SK-N-SH (cell line): ENCODE measurements at regions not wholly inside any gene's neighbourhood (a gene's known extent, or its start where the extent isn't known, plus 50 kb on each side); places are given as distances from the start of the nearest gene placed in this dataset.

Source experiments
- CTCF ChIP-seq: fragments of 200-600 bp; sonication (generic); IDR thresholded peaks from 2 replicates; pipeline ENCODE4 v1.6.1; 2017; ENCODE audit warnings: antibody characterized with exemption, mild to moderate bottlenecking, moderate library complexity
- MAX ChIP-seq: IDR thresholded peaks from 2 replicates; pipeline ENCODE4 v1.4.0; 2012; ENCODE audit warnings: low read depth
- POLR2AphosphoS5 ChIP-seq: IDR thresholded peaks from 2 replicates; pipeline ENCODE4 v1.6.1; 2012; ENCODE audit warnings: low read depth, low read length
- RAD21 ChIP-seq: IDR thresholded peaks from 2 replicates; pipeline ENCODE4 v1.6.1; 2012; ENCODE audit warnings: mild to moderate bottlenecking, low read length
- RFX5 ChIP-seq: IDR thresholded peaks from 2 replicates; pipeline ENCODE4 v1.6.1; 2012; ENCODE audit warnings: mild to moderate bottlenecking, improper control_type of control experiment, low read length
- YY1 ChIP-seq: IDR thresholded peaks from 2 replicates; pipeline ENCODE4 v1.4.0; 2012; ENCODE audit warnings: low read depth, mild to moderate bottlenecking
- ZBTB33 ChIP-seq: IDR thresholded peaks from 2 replicates; pipeline ENCODE4 v1.4.0; 2012; ENCODE audit warnings: low read depth, borderline replicate concordance
- TF ChIP-seq, protein P1 (sequence below): IDR thresholded peaks from 2 replicates; pipeline ENCODE4; 2012

DNA sequence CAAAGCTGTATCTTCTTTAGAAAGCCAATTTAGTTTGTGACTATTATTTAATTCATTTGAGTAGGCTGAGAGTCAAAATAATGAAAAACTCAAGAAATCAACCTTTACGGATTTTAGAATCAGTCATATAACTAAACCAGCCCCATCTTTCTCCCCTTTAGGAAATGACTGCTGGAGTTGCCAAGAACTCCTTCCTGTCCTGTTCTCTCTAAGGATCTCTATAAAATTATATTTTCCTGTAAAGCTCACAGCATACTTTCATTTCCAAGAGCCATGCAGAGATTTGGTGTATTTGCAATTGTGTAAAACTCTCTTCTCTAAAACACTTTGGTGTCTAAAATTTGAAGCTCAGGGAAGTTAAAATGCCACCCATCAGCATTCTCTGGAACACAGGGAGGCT, 323.4 kb upstream of the GBE1 start:
- TF ChIP-seq CTCF (no peak), YY1 (no peak), POLR2AphosphoS5 (no peak), MAX (no peak), RFX5 (no peak), RAD21 (no peak), ZBTB33 (no peak)
- TF ChIP-seq, protein P1, sequence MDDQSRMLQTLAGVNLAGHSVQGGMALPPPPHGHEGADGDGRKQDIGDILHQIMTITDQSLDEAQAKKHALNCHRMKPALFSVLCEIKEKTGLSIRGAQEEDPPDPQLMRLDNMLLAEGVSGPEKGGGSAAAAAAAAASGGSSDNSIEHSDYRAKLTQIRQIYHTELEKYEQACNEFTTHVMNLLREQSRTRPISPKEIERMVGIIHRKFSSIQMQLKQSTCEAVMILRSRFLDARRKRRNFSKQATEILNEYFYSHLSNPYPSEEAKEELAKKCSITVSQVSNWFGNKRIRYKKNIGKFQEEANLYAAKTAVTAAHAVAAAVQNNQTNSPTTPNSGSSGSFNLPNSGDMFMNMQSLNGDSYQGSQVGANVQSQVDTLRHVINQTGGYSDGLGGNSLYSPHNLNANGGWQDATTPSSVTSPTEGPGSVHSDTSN = no peak
